HG03066 (cell line): ENCODE measurements at regions not wholly inside any gene's neighbourhood (a gene's known extent, or its start where the extent isn't known, plus 50 kb on each side); places are given as distances from the start of the nearest gene placed in this dataset.
"Not testable (repeated sequence)": the region's sequence is repeated elsewhere in the genome, so short reads cannot be mapped to it uniquely, and the experiment has no call there.

ENCODE experiments used
- ATAC-seq: cut with Tn5 transposase; IDR thresholded peaks from one replicate; pipeline ENCODE4 v1.9.1; 2021; ENCODE audit warnings: low read depth; ENCODE audit not compliant: unreplicated experiment

GRCh38 chr4:188430384-188430783 is 291.1 kb downstream of the TRIML1 start:
- no peak for ATAC-seq

- ATAC-seq = no peak
Measured at GRCh38 chr4:188432328-188432727, 293.1 kb downstream of the TRIML1 start.

GRCh38 chr4:188433741-188434315 is 294.6 kb downstream of the TRIML1 start:
- ATAC-seq = no peak

GRCh38 chr4:188434643-188435042 is 295.4 kb downstream of the TRIML1 start:
- no peak for ATAC-seq

- no peak for ATAC-seq
Measured at GRCh38 chr4:188435381-188435780, 296.1 kb downstream of the TRIML1 start.

- no peak for ATAC-seq
Measured at GRCh38 chr4:188437535-188437934, 298.3 kb downstream of the TRIML1 start.

GRCh38 chr4:188438391-188438824 is 299.2 kb downstream of the TRIML1 start:
- not testable (repeated sequence) for ATAC-seq

- no peak for ATAC-seq
Measured at GRCh38 chr4:188439641-188440311, 300.5 kb downstream of the TRIML1 start.

- ATAC-seq = no peak
Measured at GRCh38 chr4:188444500-188444899, 305.3 kb downstream of the TRIML1 start.

GRCh38 chr4:188448996-188449395 is 309.8 kb downstream of the TRIML1 start:
- not testable (repeated sequence) for ATAC-seq

- no peak for ATAC-seq
Measured at GRCh38 chr4:188450571-188450970, 311.3 kb downstream of the TRIML1 start.

- ATAC-seq = no peak
Measured at GRCh38 chr4:188452097-188452496, 312.9 kb downstream of the TRIML1 start.

GRCh38 chr4:188454575-188454974 is 315.3 kb downstream of the TRIML1 start:
- no peak for ATAC-seq

- ATAC-seq = no peak
Measured at GRCh38 chr4:188455062-188455752, 316.0 kb downstream of the TRIML1 start.

GRCh38 chr4:188459381-188459780 is 320.1 kb downstream of the TRIML1 start:
- no peak for ATAC-seq

- ATAC-seq = no peak
Measured at GRCh38 chr4:188463909-188464308, 324.7 kb downstream of the TRIML1 start.

- no peak for ATAC-seq
Measured at GRCh38 chr4:188466001-188466400, 326.8 kb downstream of the TRIML1 start.

- ATAC-seq = no peak
Measured at GRCh38 chr4:188484256-188484655, 345.0 kb downstream of the TRIML1 start.

- no peak for ATAC-seq
Measured at GRCh38 chr4:188485906-188486305, 346.7 kb downstream of the TRIML1 start.

- ATAC-seq = no peak
Measured at GRCh38 chr4:188492886-188493285, 353.6 kb downstream of the TRIML1 start.

GRCh38 chr4:188495169-188495568 is 355.9 kb downstream of the TRIML1 start:
- ATAC-seq = no peak

- ATAC-seq = no peak
Measured at GRCh38 chr4:188511431-188511830, 372.2 kb downstream of the TRIML1 start.
